PC-3 (cell line): ENCODE measurements at regions not wholly inside any gene's neighbourhood (a gene's known extent, or its start where the extent isn't known, plus 50 kb on each side); places are given as distances from the start of the nearest gene placed in this dataset.

Experiments used
- ATAC-seq: fragments of 200-7000 bp; cut with Tn5 transposase; 2 replicates; pipeline ENCODE4 v1.9.1; 2020; ENCODE audit warnings: mild to moderate bottlenecking, moderate library complexity
- BruUV-seq: library from RNA; stranded (reverse); fragments of 400-500 nt; replicated peaks from 2 replicates; lab custom pipeline; 2021; lab: Mats Ljungman, UMichigan
- CTCF ChIA-PET: fragments of 300-600 bp; sonication (Branson Sonifier 250); formaldehyde crosslinking; loops from one replicate; lab custom pipeline; 2022; ENCODE audit warnings: antibody characterized with exemption; lab: Charles Lee
- POLR2A ChIA-PET: fragments of 300-600 bp; sonication (Branson Sonifier 250); formaldehyde crosslinking; loops from one replicate; lab custom pipeline; 2022; ENCODE audit warnings: antibody characterized with exemption; ENCODE audit not compliant: unreplicated experiment; lab: Charles Lee
- DNase-seq: peaks from one replicate; pipeline ENCODE4 v3.0.0-alpha.2; 2015
- H2AFZ ChIP-seq: fragments of 300-600 bp; sonication (generic); 2 replicates; pipeline ENCODE4 v1.6.0; 2016; ENCODE audit warnings: antibody characterized with exemption, low read length
- H3F3A ChIP-seq: fragments of 300-600 bp; sonication (generic); one replicate; pipeline ENCODE4 v1.6.0; 2017; ENCODE audit warnings: antibody characterized with exemption, low read length, control low read depth, mild to moderate bottlenecking; ENCODE audit not compliant: unreplicated experiment
- H3K27ac ChIP-seq: fragments of 300-600 bp; sonication (generic); 2 replicates; pipeline ENCODE4 v1.5.1; 2016; ENCODE audit warnings: mild to moderate bottlenecking, low read length
- H3K27me3 ChIP-seq: fragments of 300-600 bp; sonication (generic); 2 replicates; pipeline ENCODE4 v1.6.1; 2016; ENCODE audit warnings: low read length, mixed read lengths
- H3K36me3 ChIP-seq: fragments of 300-600 bp; sonication (generic); 2 replicates; pipeline ENCODE4 v1.6.1; 2016; ENCODE audit warnings: low read depth, mixed run types, low read length, mixed read lengths
- H3K4me1 ChIP-seq: fragments of 300-600 bp; sonication (generic); 2 replicates; pipeline ENCODE4 v1.5.1; 2016; ENCODE audit warnings: low read length; ENCODE audit not compliant: insufficient read depth
- H3K4me2 ChIP-seq: fragments of 300-600 bp; sonication (generic); 2 replicates; pipeline ENCODE4 v1.6.0; 2016; ENCODE audit warnings: low read length
- H3K4me3 ChIP-seq: fragments of 300-600 bp; sonication (generic); 2 replicates; pipeline ENCODE4 v1.5.1; 2016; ENCODE audit warnings: mild to moderate bottlenecking, low read length, mixed read lengths
- H3K79me2 ChIP-seq: fragments of 300-600 bp; sonication (generic); 2 replicates; pipeline ENCODE4 v1.6.1; 2017; ENCODE audit warnings: low read length, mixed read lengths
- H3K9ac ChIP-seq: fragments of 300-600 bp; sonication (generic); 2 replicates; pipeline ENCODE4 v1.6.0; 2016; ENCODE audit warnings: mild to moderate bottlenecking, low read length
- H3K9me2 ChIP-seq: fragments of 300-600 bp; sonication (generic); replicated peaks from 2 replicates; pipeline ENCODE4 v1.6.1; 2016; ENCODE audit warnings: mixed run types, low read length, mixed read lengths
- H3K9me3 ChIP-seq: fragments of 300-600 bp; sonication (generic); 2 replicates; pipeline ENCODE4 v1.6.1; 2016; ENCODE audit warnings: low read length, mixed read lengths
- H4K20me1 ChIP-seq: fragments of 300-600 bp; sonication (generic); 2 replicates; pipeline ENCODE4 v1.6.1; 2016; ENCODE audit warnings: low read length, mixed read lengths
- CTCF ChIP-seq: fragments of 300-600 bp; sonication (generic); conservative IDR thresholded peaks from 2 replicates; pipeline ENCODE4 v1.5.1; 2017; ENCODE audit warnings: antibody characterized with exemption, low read depth, mild to moderate bottlenecking, low read length
- EZH2 ChIP-seq: fragments of 300-600 bp; sonication (generic); IDR thresholded peaks from one replicate; pipeline ENCODE4 v1.6.1; 2017; ENCODE audit warnings: antibody characterized with exemption, mild to moderate bottlenecking, low read length; ENCODE audit not compliant: unreplicated experiment
- EZH2phosphoT487 ChIP-seq: fragments of 300-600 bp; sonication (generic); IDR thresholded peaks from 2 replicates; pipeline ENCODE4 v1.6.1; 2018; ENCODE audit warnings: mild to moderate bottlenecking, antibody characterized with exemption, low read length, borderline replicate concordance
- intact Hi-C: fragments of 100-400 bp; cut with micrococcal nuclease; formaldehyde crosslinking; loops from 2 replicates; pipeline ENCODE4 v1.9.0; 2023

GRCh38 chr3:152728231-152728980 is 106.5 kb upstream of the P2RY1 start:
- Histone ChIP-seq H3K36me3 (no peaks in the 10 kb centered on the region), H3K9ac (no peak overlapping the region), H3F3A (no peaks in the 10 kb centered on the region), H3K4me2 (no peak overlapping the region), H3K4me3 (no peak overlapping the region), H4K20me1 (no peaks in the 10 kb centered on the region), H2AFZ (no peak overlapping the region), H3K27ac (no peak overlapping the region), H3K4me1 (no peaks in the 10 kb centered on the region), H3K9me2 (no peaks in the 10 kb centered on the region), H3K79me2 (no peaks in the 10 kb centered on the region), H3K27me3 (peaks cover 32% of the 10 kb centered on the region; the same call in 1 of the 2 replicates), H3K9me3 (no peaks in the 10 kb centered on the region)
- POLR2A ChIA-PET = interaction anchor here (0.6 kb wide), 1 partner anchor 459 kb away, joined by 3 read pairs; no protein-coding TSS in a partner anchor
- CTCF ChIA-PET = interaction anchor here (0.5 kb wide), 1 partner anchor 425 kb away, joined by 3 read pairs; no protein-coding TSS in a partner anchor
- no peak for TF ChIP-seq CTCF
- no peak for TF ChIP-seq EZH2phosphoT487
- no peak for TF ChIP-seq EZH2
- intact Hi-C loops = no loop called here
- ATAC-seq (no peak), DNase-seq (no peak)
- BruUV-seq = no TSS peak

GRCh38 chr3:152729906-152730305 is 105.0 kb upstream of the P2RY1 start:
- no peaks in the 10 kb centered on the region for H4K20me1 ChIP-seq
- H3K9me3 ChIP-seq = no peaks in the 10 kb centered on the region
- H3K4me3 ChIP-seq = no peak overlapping the region
- H3K36me3 ChIP-seq = no peaks in the 10 kb centered on the region
- no TSS peak for BruUV-seq
- peaks cover 20% of the 10 kb centered on the region; the same call in 1 of the 2 replicates for H3K27me3 ChIP-seq
- H3K27ac ChIP-seq = no peak overlapping the region
- H3K9ac ChIP-seq = no peak overlapping the region
- intact Hi-C loops = no loop called here
- no peaks in the 10 kb centered on the region for H3F3A ChIP-seq
- H3K9me2 ChIP-seq = no peaks in the 10 kb centered on the region
- H3K4me2 ChIP-seq = no peak overlapping the region
- H2AFZ ChIP-seq = no peak overlapping the region
- H3K4me1 ChIP-seq = no peaks in the 10 kb centered on the region
- ChIA-PET POLR2A (no interaction called here), CTCF (no interaction called here)
- DNase-seq = no peak
- no peak for TF ChIP-seq EZH2phosphoT487
- no peak for TF ChIP-seq EZH2
- no peak for TF ChIP-seq CTCF
- no peaks in the 10 kb centered on the region for H3K79me2 ChIP-seq
- no peak for ATAC-seq

GRCh38 chr3:152731511-152731910 is 103.4 kb upstream of the P2RY1 start:
- intact Hi-C loops = no loop called here
- ATAC-seq = no peak
- H3K79me2 ChIP-seq = no peaks in the 10 kb centered on the region
- no peak overlapping the region for H3K9ac ChIP-seq
- H3K4me1 ChIP-seq = no peaks in the 10 kb centered on the region
- BruUV-seq = no TSS peak
- no peak overlapping the region for H3K27ac ChIP-seq
- TF ChIP-seq CTCF (no peak), EZH2phosphoT487 (no peak), EZH2 (no peak)
- H3K9me2 ChIP-seq = no peaks in the 10 kb centered on the region
- no peaks in the 10 kb centered on the region for H3K9me3 ChIP-seq
- no peak overlapping the region for H3K4me2 ChIP-seq
- no peak overlapping the region for H2AFZ ChIP-seq
- H3F3A ChIP-seq = no peaks in the 10 kb centered on the region
- no peaks in the 10 kb centered on the region for H3K36me3 ChIP-seq
- ChIA-PET POLR2A (no interaction called here), CTCF (no interaction called here)
- H3K4me3 ChIP-seq = no peak overlapping the region
- no peak for DNase-seq
- H4K20me1 ChIP-seq = no peaks in the 10 kb centered on the region
- H3K27me3 ChIP-seq = peaks cover 19% of the 10 kb centered on the region; the same call in 1 of the 2 replicates
